Glomerular visceral epithelial cell (primary cell): ENCODE measurements at regions not wholly inside any gene's neighbourhood (a gene's known extent, or its start where the extent isn't known, plus 50 kb on each side); places are given as distances from the start of the nearest gene placed in this dataset.

Experiments used
- DNase-seq: peaks from one replicate; pipeline ENCODE4 v3.0.0-alpha.2; 2016; ENCODE audit errors: extremely low spot score

- DNase-seq = peak; percentile 72
These were observed 117.1 kb upstream of the DTNA start for GRCh38 chr18:34592961-34593382.

- no peak for DNase-seq
These were observed 115.8 kb upstream of the DTNA start for GRCh38 chr18:34594266-34594665.

- peak; percentile 27 for DNase-seq
These were observed 114.4 kb upstream of the DTNA start for GRCh38 chr18:34595690-34596089.

DNA sequence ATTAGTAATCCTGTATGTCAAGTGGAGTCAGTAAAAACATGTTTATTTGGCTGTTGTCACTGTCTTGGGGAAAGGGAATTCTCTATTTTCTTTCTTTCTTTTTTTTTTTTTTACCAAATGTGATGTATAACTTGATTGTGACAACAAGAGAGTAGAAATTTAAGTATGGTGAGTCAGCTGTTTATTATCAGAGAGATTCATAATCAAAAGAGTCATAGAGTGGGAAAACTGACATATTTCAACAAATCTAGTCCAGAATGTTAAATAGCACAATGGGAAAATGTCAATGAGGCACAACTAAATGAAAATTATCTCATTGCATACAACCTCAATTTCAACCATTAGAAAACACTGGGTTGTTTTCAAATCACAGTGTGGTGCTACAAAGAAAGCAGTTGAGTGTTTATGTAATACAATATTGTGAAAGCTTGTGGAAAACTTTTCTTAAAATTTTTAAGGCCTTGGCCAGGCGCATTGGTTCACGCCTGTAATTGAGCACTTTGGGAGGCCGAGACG is 111.9 kb upstream of the DTNA start:
- DNase-seq = no peak

GRCh38 chr18:34600158-34600557 is 109.9 kb upstream of the DTNA start:
- no peak for DNase-seq

- DNase-seq = no peak
These were observed 109.0 kb upstream of the DTNA start for GRCh38 chr18:34600874-34601656.

GRCh38 chr18:34604591-34604990 is 105.5 kb upstream of the DTNA start:
- no peak for DNase-seq

DNA sequence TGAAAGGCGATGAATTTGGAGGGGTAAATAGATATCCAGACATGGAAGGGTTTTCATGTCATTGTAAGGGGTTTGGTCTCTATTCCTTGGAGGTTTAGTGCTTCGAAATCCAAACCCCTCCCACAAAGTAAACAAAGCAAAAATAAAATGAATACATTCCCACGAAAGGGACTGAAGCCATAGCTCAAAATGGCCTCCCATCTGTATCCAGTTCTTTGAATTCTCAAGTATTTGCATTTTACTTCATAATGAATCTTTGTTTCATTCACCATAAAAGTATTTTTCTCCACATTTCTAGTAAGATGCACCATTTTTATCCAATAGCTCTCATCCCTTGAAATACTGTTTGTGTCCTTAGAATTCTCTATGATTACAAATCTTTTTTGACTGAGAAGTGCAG is 103.2 kb upstream of the DTNA start:
- no peak for DNase-seq

DNA sequence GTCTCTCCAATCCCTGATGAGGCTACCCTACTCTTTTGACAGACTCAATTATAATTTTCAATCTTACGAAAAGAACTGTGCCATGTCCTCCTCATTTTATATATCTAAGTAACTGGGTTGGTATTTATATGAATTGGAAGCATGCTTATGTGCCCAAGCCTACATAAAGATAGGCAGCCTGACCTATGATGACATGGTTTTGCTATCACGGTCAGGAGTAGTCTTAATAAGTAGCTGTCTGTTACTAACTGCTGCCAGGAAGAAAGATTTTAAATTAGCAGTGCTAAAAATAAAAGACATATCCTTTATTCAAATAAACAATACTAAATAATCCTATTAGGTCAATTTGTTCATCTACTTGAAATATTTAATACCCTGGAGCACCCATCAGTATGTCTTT is 102.0 kb upstream of the DTNA start:
- no peak for DNase-seq

- no peak for DNase-seq
These were observed 100.0 kb upstream of the DTNA start for GRCh38 chr18:34609986-34610648.

DNA sequence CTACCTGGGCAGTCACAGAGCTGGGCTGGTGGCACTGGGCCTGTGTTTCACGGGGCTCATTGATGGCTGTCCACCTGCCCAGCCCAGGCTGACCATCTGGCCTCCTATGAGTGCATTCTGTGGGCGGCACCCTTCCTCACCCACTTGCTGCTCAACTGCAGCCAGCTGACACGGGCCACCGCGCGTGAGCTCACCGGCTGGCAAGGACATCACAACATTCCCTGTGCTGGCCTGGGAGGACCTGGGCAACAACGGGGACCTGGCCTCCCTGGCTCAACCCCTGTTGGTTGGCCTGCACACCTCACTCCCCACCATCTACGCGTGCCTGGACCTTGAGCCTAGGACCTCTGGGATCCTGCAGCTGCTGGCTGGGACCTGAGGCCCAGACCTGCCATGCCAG is 98.2 kb upstream of the DTNA start:
- DNase-seq = no peak

DNA sequence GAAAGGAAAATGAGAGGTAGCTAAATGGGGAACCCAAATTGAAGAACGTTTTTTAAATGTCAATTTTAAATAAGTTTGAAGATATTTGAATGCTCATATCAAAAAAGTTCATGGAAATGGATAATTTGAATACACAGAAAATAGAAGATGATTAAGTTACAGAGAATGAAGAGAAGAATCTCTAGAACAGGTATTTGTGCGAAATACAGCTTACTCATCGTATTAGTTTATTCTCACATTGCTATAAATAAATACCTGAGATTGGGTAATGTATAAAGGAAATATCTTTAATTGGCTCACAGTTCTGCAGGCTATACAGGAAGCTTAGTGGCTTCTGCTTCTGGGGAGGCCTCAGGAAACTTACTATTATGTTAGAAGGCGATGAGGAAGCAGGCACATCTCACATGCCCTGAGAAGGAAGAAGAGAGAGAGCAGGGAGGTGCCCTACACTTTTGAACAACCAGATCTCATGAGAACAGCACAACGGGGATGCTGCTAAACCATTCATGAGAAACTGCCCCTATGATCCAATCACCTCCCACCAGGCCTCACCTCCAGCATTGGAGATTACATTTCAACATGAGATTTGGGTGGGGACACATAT is 89.7 kb upstream of the DTNA start:
- no peak for DNase-seq

DNA sequence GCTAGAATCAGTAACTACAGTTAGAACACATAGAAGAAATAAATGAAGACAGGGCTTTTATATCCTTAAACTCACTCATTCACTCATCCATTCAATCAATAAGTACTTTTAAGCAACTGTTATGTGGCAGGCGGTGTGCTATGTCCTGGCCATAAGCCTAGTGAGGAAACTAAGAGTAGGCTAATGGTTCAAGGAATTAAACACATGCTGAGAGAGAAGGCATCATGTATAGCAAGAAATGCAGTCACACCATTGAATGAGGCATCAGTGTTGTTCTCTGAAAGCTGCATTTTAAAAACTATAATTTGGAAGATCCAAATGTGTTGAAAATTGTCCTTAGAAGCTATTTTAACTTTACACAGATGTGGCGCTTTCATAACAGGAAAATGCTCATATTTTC is 86.5 kb upstream of the DTNA start:
- DNase-seq = no peak

DNA sequence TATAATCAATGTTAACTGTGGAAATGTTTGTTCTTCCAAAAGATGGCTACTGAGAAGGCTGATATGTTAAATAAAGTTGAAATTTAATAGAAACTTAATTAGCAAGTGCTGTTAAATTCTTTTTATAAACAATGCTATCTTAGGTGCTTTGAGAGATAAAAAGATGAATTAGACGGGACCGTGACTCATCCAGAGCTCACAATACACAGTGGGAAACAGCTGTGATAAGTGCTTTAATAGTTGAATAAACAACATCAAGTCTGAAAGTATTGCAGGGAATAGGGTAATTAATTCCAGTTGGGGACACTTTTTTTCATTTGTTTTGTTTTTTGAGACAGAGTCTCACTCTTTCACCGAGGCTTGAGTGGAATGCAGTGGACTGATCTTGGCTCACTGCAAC is 85.5 kb upstream of the DTNA start:
- DNase-seq = no peak

DNA sequence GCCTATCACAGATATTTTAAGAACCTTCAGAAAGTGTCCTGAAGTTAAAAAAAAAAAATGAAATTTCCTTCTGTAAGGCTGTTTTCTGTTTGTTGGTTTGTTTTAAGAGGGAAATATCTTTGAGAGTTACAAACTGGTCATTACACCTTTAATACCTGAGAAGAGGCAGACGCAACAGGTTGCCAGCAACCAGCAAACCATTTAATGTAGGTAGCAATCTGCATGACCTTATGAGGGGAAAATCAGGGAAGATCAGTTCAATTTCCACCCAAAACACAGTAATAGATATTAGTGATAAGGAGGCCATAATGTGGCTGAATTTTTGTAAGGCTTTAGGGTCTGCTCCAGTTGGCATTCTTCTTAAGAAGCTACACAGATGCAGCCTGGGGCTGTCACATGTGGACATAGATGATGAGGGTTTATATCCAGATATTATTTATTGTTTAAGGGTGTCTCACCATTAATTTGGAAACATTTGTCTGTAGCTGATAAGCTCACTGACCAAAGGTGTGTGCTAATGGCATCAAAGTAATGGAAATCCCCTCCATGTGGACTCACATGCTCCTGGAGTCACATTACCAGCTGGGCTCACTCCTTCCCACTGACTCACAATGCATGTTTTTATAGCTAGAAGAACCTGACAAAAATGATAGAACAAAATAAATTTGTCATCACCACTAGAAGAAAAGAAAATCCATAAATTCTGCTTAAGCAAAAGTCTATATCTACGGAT is 83.5 kb upstream of the DTNA start:
- DNase-seq = peak; percentile 22

DNA sequence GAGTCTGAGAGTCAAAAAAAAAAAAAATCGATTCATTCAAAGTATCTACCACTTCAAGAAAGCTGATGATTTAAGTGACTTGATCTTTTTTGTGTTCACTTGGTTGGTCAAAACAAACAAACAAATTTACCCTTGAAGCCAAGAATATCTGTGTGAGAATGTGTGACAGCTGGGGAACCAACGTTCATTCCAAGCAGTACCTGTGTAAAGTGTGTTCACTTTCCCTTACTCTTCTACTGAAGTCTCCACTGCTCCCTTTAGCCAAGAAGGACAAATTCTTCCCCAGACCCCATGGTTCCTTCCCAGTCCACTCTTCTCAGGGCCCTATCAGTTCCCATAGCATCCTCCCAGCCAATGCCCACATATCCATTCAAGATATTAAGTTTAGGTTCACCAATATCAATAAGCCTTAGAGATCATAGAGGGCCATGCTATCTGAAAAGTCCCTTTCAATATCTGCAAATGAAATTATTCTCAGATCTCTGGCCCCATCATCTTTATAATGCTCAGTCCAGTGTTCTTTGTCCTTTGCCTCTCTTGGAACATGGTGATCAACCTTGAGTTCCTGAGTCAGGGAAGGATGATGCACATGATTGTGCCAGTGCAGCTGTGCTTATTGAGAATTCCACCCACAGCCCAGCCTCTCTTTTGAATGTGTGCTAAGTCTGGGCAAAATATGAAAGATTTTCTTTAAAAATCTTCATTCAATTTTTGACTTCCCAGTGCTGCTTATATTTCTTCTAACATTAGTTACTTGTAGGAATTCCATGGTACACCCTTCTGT is 82.8 kb upstream of the DTNA start:
- no peak for DNase-seq

DNA sequence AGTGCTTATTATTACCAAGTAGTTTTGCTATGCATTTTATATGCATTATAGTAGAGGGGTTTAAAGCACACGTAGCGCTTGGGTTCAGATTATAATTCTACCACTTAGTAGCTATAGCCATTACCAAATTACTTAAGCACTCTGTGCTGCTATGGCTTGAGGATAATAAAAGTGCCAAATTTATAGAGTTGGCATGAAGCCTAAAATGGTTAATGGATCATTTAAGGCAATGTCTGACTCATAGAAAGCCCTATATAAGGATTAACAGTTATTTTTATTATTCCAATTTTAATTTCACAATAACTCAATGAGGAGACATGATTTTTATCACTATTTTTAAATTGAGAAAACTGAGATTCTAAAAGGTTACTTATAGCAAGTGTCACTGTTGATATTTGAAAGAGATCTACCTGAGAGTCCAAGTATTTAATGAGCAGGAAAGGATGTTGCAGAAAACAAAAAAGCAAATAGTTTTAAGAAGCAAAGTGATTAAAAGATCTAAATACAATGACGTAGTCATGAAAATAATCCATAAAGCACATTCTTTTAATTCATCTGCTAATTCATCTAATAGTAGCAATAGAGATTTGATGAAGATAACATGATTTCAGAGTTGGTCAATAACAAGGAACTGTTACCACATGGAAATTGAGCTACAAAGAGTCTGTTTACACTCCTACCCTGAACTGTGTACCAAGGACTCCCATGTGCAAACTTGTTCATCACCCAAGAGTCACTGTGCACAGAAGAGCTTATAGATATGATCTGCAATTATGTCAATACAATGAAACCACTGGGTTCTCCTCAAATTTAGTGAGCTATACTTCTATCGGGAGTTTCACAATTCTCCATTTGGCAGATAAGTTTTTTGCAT is 78.8 kb upstream of the DTNA start:
- DNase-seq = no peak

DNA sequence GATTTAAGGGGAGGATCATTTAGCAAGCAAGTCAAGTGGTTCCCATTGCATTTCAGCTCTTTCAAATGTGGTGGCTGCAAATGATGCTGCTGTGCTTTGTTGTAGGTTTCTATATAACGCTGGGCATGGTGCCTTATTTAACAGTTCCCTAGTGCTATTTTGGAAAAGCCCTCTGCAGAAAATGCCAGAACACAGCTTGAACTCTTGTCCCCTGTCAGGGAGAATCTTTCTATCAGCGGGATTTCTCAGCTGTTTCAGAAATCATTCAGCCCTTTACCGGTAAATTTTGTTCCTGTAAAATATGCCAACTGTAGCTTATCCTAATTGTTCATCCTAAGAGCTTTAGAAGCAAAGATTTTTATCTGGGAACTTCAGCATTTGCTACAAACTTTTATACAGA is 77.8 kb upstream of the DTNA start:
- DNase-seq = no peak

GRCh38 chr18:34633368-34633767 is 76.7 kb upstream of the DTNA start:
- DNase-seq = no peak

- no peak for DNase-seq
These were observed 72.8 kb upstream of the DTNA start for GRCh38 chr18:34637094-34637801.
